ENCODE measurements at regions not wholly inside any gene's neighbourhood (a gene's known extent, or its start where the extent isn't known, plus 50 kb on each side); places are given as distances from the start of the nearest gene placed in this dataset.

DNA sequence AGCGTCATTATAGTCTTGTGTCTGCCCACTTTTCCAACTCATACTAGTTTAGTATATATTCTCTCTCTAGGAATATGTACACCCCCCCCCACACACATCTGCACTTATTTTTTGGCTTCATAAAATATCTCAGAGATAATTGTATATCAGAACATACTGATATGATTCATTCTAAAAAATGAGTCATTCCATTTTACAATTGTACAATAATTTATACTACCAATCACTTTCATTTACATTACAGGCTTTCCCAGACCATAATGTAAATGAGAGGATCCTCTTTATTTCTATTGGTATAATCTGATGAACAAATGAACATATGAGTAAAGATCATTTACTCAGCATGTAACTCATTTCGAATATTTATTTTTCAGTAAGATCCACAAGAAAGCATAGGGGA is 1842.9 kb upstream of the C9orf72 start:
- TF ChIP-seq, protein P1, sequence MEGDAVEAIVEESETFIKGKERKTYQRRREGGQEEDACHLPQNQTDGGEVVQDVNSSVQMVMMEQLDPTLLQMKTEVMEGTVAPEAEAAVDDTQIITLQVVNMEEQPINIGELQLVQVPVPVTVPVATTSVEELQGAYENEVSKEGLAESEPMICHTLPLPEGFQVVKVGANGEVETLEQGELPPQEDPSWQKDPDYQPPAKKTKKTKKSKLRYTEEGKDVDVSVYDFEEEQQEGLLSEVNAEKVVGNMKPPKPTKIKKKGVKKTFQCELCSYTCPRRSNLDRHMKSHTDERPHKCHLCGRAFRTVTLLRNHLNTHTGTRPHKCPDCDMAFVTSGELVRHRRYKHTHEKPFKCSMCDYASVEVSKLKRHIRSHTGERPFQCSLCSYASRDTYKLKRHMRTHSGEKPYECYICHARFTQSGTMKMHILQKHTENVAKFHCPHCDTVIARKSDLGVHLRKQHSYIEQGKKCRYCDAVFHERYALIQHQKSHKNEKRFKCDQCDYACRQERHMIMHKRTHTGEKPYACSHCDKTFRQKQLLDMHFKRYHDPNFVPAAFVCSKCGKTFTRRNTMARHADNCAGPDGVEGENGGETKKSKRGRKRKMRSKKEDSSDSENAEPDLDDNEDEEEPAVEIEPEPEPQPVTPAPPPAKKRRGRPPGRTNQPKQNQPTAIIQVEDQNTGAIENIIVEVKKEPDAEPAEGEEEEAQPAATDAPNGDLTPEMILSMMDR (conservative IDR thresholded peaks at IDR 0.05), result no peak
- no peak for TF ChIP-seq EZH2 (IDR thresholded peaks at IDR 0.05; ENCODE audit: low read depth)

All from PC-9 (cell line).